OCI-LY1 (cell line): ENCODE measurements at regions not wholly inside any gene's neighbourhood (a gene's known extent, or its start where the extent isn't known, plus 50 kb on each side); places are given as distances from the start of the nearest gene placed in this dataset.

ENCODE experiments used
- H2AFZ ChIP-seq: fragments of 200-600 bp; sonication (generic), shearing (Covaris generic); 2 replicates; pipeline ENCODE4 v1.6.0; 2014; ENCODE audit warnings: antibody characterized with exemption, mild to moderate bottlenecking, low read length
- H3F3A ChIP-seq: fragments of 200-600 bp; sonication (generic), shearing (Covaris generic); 2 replicates; pipeline ENCODE4 v1.6.0; 2014; ENCODE audit warnings: mild to moderate bottlenecking, antibody characterized with exemption, low read length, moderate library complexity; ENCODE audit not compliant: insufficient read depth
- H3K27ac ChIP-seq: fragments of 200-600 bp; sonication (generic); 2 replicates; pipeline ENCODE4 v1.5.1; 2014; ENCODE audit warnings: low read length, mixed run types, mild to moderate bottlenecking, low read depth; ENCODE audit not compliant: poor library complexity, severe bottlenecking
- H3K27me3 ChIP-seq: fragments of 200-600 bp; sonication (generic); 2 replicates; pipeline ENCODE4 v1.6.0; 2014; ENCODE audit warnings: antibody characterized with exemption, mild to moderate bottlenecking, low read length, moderate library complexity; ENCODE audit not compliant: insufficient read depth
- H3K36me3 ChIP-seq: fragments of 200-600 bp; sonication (generic); 2 replicates; pipeline ENCODE4 v1.6.1; 2014; ENCODE audit warnings: mild to moderate bottlenecking, antibody characterized with exemption, low read length, moderate library complexity, mixed read lengths; ENCODE audit not compliant: insufficient read depth
- H3K4me1 ChIP-seq: fragments of 200-600 bp; sonication (generic); 2 replicates; pipeline ENCODE4 v1.5.1; 2014; ENCODE audit warnings: mild to moderate bottlenecking, low read length, moderate library complexity; ENCODE audit not compliant: insufficient read depth, severe bottlenecking
- H3K4me2 ChIP-seq: fragments of 200-600 bp; sonication (generic), shearing (Covaris generic); 2 replicates; pipeline ENCODE4 v1.6.1; 2014; ENCODE audit warnings: low read length
- H3K4me3 ChIP-seq: fragments of 200-600 bp; sonication (generic); 2 replicates; pipeline ENCODE4 v1.5.1; 2014; ENCODE audit warnings: low read length, low read depth, mild to moderate bottlenecking, mixed read lengths; ENCODE audit not compliant: poor library complexity, severe bottlenecking
- H3K79me2 ChIP-seq: fragments of 200-600 bp; shearing (Covaris generic); 2 replicates; pipeline ENCODE4 v1.6.1; 2016; ENCODE audit warnings: mixed run types, low read length, mixed read lengths; ENCODE audit not compliant: insufficient read depth
- H3K9ac ChIP-seq: fragments of 200-600 bp; sonication (generic), shearing (Covaris generic); 2 replicates; pipeline ENCODE4 v1.6.1; 2014; ENCODE audit warnings: mild to moderate bottlenecking, low read length, mixed read lengths
- H3K9me2 ChIP-seq: fragments of 200-600 bp; sonication (generic), shearing (Covaris generic); 2 replicates; pipeline ENCODE4 v1.6.1; 2014; ENCODE audit warnings: low read depth, mild to moderate bottlenecking, low read length, mixed read lengths
- H3K9me3 ChIP-seq: fragments of 200-600 bp; shearing (Covaris generic); 2 replicates; pipeline ENCODE4 v1.6.1; 2014; ENCODE audit warnings: low read length, mixed read lengths
- H4K20me1 ChIP-seq: fragments of 200-600 bp; sonication (generic), shearing (Covaris generic); 2 replicates; pipeline ENCODE4 v1.6.0; 2016; ENCODE audit warnings: mild to moderate bottlenecking, low read length; ENCODE audit not compliant: insufficient read depth
- EZH2 ChIP-seq: fragments of 200-600 bp; sonication (generic), shearing (Covaris generic); IDR thresholded peaks from 2 replicates; pipeline ENCODE4 v1.8.0; 2017; ENCODE audit warnings: borderline replicate concordance, mixed run types, mild to moderate bottlenecking, antibody characterized with exemption, low read length, moderate library complexity, mixed read lengths
- TF ChIP-seq, protein P1 (sequence below): fragments of 200-600 bp; sonication (generic), shearing (Covaris generic); IDR thresholded peaks from 2 replicates; pipeline ENCODE4 v1.5.1; 2017; ENCODE audit warnings: mild to moderate bottlenecking, antibody characterized with exemption, low read length, moderate library complexity, mixed read lengths

DNA sequence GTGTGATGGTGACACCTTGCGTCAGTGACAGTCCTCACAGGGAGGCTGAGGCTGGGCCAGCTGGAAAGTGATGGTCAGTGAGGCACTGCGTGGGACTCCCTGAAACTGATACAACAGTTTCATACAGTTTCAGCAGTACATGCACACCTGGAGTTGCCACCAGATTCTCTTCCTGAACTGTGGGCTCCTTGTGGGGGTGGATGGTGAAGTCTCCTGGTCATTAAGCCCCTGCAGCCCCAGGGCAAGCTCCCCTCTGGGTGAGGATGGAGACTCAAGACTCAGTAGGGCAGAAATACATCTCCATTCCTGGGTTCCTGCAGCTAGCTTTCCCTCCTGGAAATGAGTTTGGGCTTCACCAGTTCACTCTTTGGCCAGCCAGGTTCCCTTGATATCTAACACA, 392.7 kb downstream of the UQCRFS1 start:
- TF ChIP-seq EZH2, result no peak
- TF ChIP-seq, protein P1, sequence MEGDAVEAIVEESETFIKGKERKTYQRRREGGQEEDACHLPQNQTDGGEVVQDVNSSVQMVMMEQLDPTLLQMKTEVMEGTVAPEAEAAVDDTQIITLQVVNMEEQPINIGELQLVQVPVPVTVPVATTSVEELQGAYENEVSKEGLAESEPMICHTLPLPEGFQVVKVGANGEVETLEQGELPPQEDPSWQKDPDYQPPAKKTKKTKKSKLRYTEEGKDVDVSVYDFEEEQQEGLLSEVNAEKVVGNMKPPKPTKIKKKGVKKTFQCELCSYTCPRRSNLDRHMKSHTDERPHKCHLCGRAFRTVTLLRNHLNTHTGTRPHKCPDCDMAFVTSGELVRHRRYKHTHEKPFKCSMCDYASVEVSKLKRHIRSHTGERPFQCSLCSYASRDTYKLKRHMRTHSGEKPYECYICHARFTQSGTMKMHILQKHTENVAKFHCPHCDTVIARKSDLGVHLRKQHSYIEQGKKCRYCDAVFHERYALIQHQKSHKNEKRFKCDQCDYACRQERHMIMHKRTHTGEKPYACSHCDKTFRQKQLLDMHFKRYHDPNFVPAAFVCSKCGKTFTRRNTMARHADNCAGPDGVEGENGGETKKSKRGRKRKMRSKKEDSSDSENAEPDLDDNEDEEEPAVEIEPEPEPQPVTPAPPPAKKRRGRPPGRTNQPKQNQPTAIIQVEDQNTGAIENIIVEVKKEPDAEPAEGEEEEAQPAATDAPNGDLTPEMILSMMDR, result no peak
- Histone ChIP-seq H3F3A (no peaks in the 10 kb centered on the region), H3K27me3 (no peaks in the 10 kb centered on the region), H3K27ac (no peak overlapping the region), H3K9me2 (no peaks in the 10 kb centered on the region), H3K9me3 (no peaks in the 10 kb centered on the region), H3K9ac (no peak overlapping the region), H3K4me2 (no peak overlapping the region), H3K4me1 (no peaks in the 10 kb centered on the region), H3K36me3 (no peaks in the 10 kb centered on the region), H3K4me3 (no peak overlapping the region), H3K79me2 (no peaks in the 10 kb centered on the region), H4K20me1 (no peaks in the 10 kb centered on the region), H2AFZ (no peak overlapping the region)

GRCh38 chr19:28815257-28815656, 397.7 kb downstream of the UQCRFS1 start:
- no peaks in the 10 kb centered on the region for H3K9me2 ChIP-seq
- TF ChIP-seq, protein P1, result no peak
- TF ChIP-seq EZH2, result no peak

DNA sequence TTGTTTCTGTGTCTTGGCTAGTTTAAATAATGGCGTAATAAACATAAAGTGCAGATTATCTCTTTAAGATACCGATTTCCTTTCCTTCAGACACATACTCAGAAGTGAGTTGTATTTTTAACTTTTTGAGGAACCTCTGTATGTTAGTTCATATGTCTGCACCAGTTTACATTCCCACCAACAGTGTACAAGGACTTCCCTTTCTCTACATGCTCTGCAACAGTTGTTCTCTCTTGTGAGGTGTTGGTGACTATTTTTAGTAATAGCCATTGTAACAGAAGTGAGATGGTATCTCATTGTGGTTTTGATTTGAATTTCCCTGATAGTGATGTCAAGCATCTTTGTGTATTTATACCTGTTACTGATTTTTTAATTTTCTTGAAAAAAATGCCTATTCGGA, 418.6 kb downstream of the UQCRFS1 start:
- Histone ChIP-seq H3K4me2 (no peak overlapping the region), H3K9me3 (no peaks in the 10 kb centered on the region), H3K4me1 (no peaks in the 10 kb centered on the region), H3K27me3 (no peaks in the 10 kb centered on the region), H3K9ac (no peak overlapping the region), H3K36me3 (no peaks in the 10 kb centered on the region), H2AFZ (no peak overlapping the region), H3K79me2 (no peaks in the 10 kb centered on the region), H4K20me1 (no peaks in the 10 kb centered on the region), H3K4me3 (no peak overlapping the region), H3K27ac (no peak overlapping the region), H3K9me2 (no peaks in the 10 kb centered on the region), H3F3A (no peaks in the 10 kb centered on the region)
- TF ChIP-seq, protein P1, result no peak
- TF ChIP-seq EZH2, result no peak

More at GRCh38 chr19:28815257-28815656, 397.7 kb downstream of the UQCRFS1 start:
- no peaks in the 10 kb centered on the region for H3K9me3 ChIP-seq
- no peak overlapping the region for H2AFZ ChIP-seq
- no peak overlapping the region for H3K27ac ChIP-seq
- no peaks in the 10 kb centered on the region for H4K20me1 ChIP-seq
- no peaks in the 10 kb centered on the region for H3K36me3 ChIP-seq
- H3K4me2 ChIP-seq, result no peak overlapping the region
- no peaks in the 10 kb centered on the region for H3F3A ChIP-seq
- no peak overlapping the region for H3K9ac ChIP-seq
- no peaks in the 10 kb centered on the region for H3K79me2 ChIP-seq
- no peaks in the 10 kb centered on the region for H3K27me3 ChIP-seq
- no peaks in the 10 kb centered on the region for H3K4me1 ChIP-seq
- H3K4me3 ChIP-seq, result no peak overlapping the region
